Lung (tissue), 11 donors: ENCODE measurements at regions not wholly inside any gene's neighbourhood (a gene's known extent, or its start where the extent isn't known, plus 50 kb on each side); places are given as distances from the start of the nearest gene placed in this dataset.

ENCODE experiments used
- ATAC-seq: fragments of 200-7000 bp; cut with Tn5 transposase; one replicate; pipeline ENCODE4 v1.9.1; 2020; ENCODE audit warnings: moderate number of reproducible peaks; ENCODE audit not compliant: insufficient read depth, low FRiP score
- DNase-seq, 3 donors: peaks; one replicate each; pipeline ENCODE4 v3.0.0-alpha.2; 2013 to 2017
- H3K27ac ChIP-seq, 2 donors: one replicate each; pipeline ENCODE4 v1.5.1; 2013; ENCODE audit warnings: mild to moderate bottlenecking in 2 of 2, moderate library complexity in 2 of 2, control low read depth in 1 of 2, inconsistent platforms in 1 of 2, low read depth in 1 of 2, low read length in 1 of 2
- H3K27me3 ChIP-seq, 3 donors: one replicate each; pipeline ENCODE4 v1.5.1; 2013; ENCODE audit warnings: low read length in 2 of 3; ENCODE audit not compliant: control insufficient read depth in 3 of 3, insufficient read depth in 3 of 3
- H3K36me3 ChIP-seq, 4 donors: one replicate each; pipeline ENCODE4 v1.5.1; 2013; ENCODE audit warnings: low read length in 4 of 4, mild to moderate bottlenecking in 1 of 4, moderate library complexity in 1 of 4; ENCODE audit not compliant: control insufficient read depth in 4 of 4, insufficient read depth in 4 of 4
- H3K4me1 ChIP-seq, 5 donors: one replicate each; pipeline ENCODE4 v1.5.1; 2013; ENCODE audit warnings: low read length in 5 of 5, mild to moderate bottlenecking in 2 of 5, moderate library complexity in 1 of 5; ENCODE audit not compliant: control insufficient read depth in 5 of 5, insufficient read depth in 5 of 5
- H3K4me3 ChIP-seq: one replicate; pipeline ENCODE4 v1.5.1; 2013; ENCODE audit warnings: mild to moderate bottlenecking, control low read depth, moderate library complexity
- H3K9ac ChIP-seq, 2 donors: one replicate each; pipeline ENCODE4 v1.5.1; 2013; ENCODE audit warnings: low read length in 2 of 2, control low read depth in 1 of 2; ENCODE audit not compliant: insufficient read depth in 1 of 2
- H3K9me3 ChIP-seq, 4 donors: one replicate each; pipeline ENCODE4 v1.5.1; 2013; ENCODE audit warnings: low read length in 3 of 4, mild to moderate bottlenecking in 1 of 4, moderate library complexity in 1 of 4; ENCODE audit not compliant: control insufficient read depth in 4 of 4, insufficient read depth in 3 of 4
- WGBS, 2 donors: extraction: QIAGEN DNeasy Blood & Tissue Kit; methylation state at CpG; one replicate each; pipeline ENCODE4 v1.1.7; 2013; 5-methylcytosine and 5-hydroxymethylcytosine counted together
- TF ChIP-seq, protein P1 (sequence below): IDR thresholded peaks from 2 replicates; pipeline ENCODE4 v1.5.1; 2012; ENCODE audit warnings: mild to moderate bottlenecking; ENCODE audit errors: control extremely low read depth, extremely low read depth
- donor health status: control.
- donor health status: control.
- donor health status: Bipolar disorder and iron deficiency.
- donor health status: healthy.
- donor health status: DM: yes; HTN: yes; CAD: no.

DNA sequence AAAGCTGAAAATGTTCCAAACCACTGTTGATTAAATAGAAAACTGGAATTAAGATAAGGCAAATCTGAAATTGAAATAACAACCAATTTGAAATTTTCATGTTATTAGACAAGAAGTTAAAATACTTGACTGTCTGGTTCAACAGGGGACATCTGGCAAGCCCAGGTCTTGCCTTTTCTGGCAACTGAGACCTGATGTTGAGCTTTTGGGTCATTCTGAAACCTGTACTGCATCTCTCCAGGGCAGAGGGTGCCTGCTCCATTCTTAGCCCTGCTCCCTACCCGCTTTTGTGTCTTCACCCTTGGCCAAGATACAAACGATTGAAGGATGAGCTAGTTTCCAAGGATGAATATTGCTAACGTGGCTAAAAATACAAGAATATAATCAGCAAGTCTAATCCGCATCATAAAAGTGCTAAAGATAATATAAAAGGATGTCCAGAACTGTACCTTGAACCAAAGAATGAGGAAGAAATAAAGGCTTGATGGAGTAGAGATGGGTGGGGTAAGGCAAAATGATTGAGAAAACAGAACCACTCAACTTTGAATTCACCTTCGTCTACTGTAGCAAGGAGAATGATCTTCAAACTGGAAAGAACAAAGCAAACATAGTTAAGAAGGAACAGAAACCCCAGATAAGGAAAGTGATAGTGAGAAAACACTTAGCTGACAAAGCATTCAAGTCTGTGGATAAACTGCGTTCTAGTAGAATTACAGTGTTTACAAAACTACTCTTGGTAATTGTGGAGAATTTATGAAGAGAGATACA is 109.8 kb upstream of the MAN1A1 start:
- ATAC-seq: no peak
- Histone ChIP-seq H3K36me3 (no peaks in the 10 kb centered on the region), H3K27me3 (no peaks in the 10 kb centered on the region), H3K9ac (no peak overlapping the region), H3K27ac (no peak overlapping the region), H3K4me3 (no peak overlapping the region), H3K9me3 (peaks cover 0 to 2% (median 0%) of the 10 kb centered on the region in 4 donors), H3K4me1 (peaks cover 0 to 6% (median 0%) of the 10 kb centered on the region in 5 donors)
- DNase-seq: no peak
- TF ChIP-seq, protein P1, sequence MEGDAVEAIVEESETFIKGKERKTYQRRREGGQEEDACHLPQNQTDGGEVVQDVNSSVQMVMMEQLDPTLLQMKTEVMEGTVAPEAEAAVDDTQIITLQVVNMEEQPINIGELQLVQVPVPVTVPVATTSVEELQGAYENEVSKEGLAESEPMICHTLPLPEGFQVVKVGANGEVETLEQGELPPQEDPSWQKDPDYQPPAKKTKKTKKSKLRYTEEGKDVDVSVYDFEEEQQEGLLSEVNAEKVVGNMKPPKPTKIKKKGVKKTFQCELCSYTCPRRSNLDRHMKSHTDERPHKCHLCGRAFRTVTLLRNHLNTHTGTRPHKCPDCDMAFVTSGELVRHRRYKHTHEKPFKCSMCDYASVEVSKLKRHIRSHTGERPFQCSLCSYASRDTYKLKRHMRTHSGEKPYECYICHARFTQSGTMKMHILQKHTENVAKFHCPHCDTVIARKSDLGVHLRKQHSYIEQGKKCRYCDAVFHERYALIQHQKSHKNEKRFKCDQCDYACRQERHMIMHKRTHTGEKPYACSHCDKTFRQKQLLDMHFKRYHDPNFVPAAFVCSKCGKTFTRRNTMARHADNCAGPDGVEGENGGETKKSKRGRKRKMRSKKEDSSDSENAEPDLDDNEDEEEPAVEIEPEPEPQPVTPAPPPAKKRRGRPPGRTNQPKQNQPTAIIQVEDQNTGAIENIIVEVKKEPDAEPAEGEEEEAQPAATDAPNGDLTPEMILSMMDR: no peak
- WGBS, 2 donors: 74 to 80% methylated on average over 6 of the region's 6 CpGs

DNA sequence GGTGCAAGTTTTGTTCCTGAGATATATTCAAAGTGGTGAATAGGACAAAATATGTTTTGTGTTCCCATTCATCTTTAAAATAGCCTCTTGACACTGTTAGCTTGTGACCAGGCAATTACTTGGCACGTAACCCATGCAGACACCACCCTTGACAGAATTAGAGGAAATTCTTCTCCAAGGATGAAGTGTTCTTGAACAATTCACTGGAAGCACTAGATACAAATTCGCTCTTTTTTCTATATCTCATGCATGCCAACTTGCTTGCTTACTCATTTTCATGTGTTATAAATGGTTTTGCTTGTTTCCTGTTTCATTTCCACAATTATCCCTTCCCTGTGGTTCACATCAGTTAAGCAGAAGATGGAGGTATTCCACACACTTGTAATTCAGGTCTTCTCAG is 105.2 kb upstream of the MAN1A1 start:
- H3K9me3 ChIP-seq: no peaks in the 10 kb centered on the region
- no peak for ATAC-seq
- WGBS, 2 donors: 38 to 45% methylated on average over 2 of the region's 2 CpGs
- peaks cover 0 to 6% (median 0%) of the 10 kb centered on the region in 5 donors for H3K4me1 ChIP-seq
- H3K9ac ChIP-seq: no peak overlapping the region
- H3K36me3 ChIP-seq: no peaks in the 10 kb centered on the region
- H3K27ac ChIP-seq: no peak overlapping the region
- TF ChIP-seq, protein P1: no peak
- DNase-seq: no peak
- H3K27me3 ChIP-seq: no peaks in the 10 kb centered on the region
- H3K4me3 ChIP-seq: no peak overlapping the region

DNA sequence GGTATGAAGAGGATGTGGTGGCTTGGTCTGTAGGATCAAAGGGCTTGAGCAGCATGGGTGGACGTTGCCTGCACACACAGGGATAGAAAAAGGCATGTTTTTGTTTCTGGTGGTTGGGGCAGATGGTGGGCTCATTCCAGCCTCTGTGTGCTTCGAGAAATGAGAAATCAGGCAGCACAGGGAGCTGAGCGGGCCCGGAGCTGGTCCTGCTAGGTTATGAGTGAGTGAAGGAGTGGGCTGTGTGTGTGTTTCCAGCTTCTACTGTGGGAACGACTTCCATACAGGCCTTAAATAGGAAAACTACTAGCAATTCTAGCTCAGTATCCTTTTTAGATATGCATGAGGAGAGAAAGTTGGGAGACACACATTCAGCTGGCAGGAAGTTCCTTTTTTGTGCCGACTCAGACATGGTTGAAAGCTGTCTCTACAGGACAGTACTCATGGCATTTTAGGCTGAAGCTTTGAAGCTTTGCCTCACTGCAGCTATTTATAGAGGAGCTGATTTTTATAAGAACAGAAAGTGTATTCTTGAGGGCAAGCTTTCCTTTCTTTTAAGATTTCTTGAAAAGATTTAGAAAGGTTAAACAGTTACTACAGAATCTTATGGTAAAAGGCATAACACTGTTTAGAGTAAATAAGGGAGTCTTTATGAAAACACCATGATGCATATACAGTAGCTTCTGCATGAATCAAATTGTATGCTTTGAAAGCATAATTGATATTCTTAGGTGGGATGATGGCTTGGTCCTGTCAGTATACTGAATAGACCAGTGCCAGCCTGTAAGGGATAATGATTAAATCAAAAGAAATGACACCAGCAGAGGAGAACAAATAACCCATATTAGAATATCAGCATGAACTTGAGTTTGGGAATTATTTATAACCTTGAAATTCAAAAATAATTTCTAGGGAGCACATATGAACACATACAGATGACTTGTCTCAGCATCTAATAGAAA is 104.0 kb upstream of the MAN1A1 start:
- no peak overlapping the region for H3K9ac ChIP-seq
- H3K27me3 ChIP-seq: no peaks in the 10 kb centered on the region
- WGBS, 2 donors: 84 to 90% methylated on average over 6 of the region's 6 CpGs
- ATAC-seq (no peak), DNase-seq (no peak)
- H3K4me1 ChIP-seq: peaks cover 0 to 6% (median 0%) of the 10 kb centered on the region in 5 donors
- no peak overlapping the region for H3K27ac ChIP-seq
- H3K36me3 ChIP-seq: no peaks in the 10 kb centered on the region
- TF ChIP-seq, protein P1: no peak
- H3K4me3 ChIP-seq: no peak overlapping the region
- no peaks in the 10 kb centered on the region for H3K9me3 ChIP-seq
